Tibial nerve (tissue), 3 donors: ENCODE measurements at regions not wholly inside any gene's neighbourhood (a gene's known extent, or its start where the extent isn't known, plus 50 kb on each side); places are given as distances from the start of the nearest gene placed in this dataset.

Source experiments
- POLR2A ChIP-seq, 2 donors: fragments of 450-650 bp; IDR thresholded peaks; one replicate each; pipeline ENCODE4 v1.6.1; 2017; ENCODE audit warnings: antibody characterized with exemption in 2 of 2, mild to moderate bottlenecking in 2 of 2, moderate library complexity in 2 of 2
- TF ChIP-seq, protein P1 (sequence below), 5 experiments: fragments of 200-600 bp in 3 of 5; fragments of 450-650 bp in 2 of 5; sonication (generic) in 3 of 5; IDR thresholded peaks; one replicate each; pipeline ENCODE4 v1.5.1; 2016 to 2019; ENCODE audit warnings: antibody characterized with exemption in 5 of 5, mild to moderate bottlenecking in 3 of 5, moderate library complexity in 2 of 5

DNA sequence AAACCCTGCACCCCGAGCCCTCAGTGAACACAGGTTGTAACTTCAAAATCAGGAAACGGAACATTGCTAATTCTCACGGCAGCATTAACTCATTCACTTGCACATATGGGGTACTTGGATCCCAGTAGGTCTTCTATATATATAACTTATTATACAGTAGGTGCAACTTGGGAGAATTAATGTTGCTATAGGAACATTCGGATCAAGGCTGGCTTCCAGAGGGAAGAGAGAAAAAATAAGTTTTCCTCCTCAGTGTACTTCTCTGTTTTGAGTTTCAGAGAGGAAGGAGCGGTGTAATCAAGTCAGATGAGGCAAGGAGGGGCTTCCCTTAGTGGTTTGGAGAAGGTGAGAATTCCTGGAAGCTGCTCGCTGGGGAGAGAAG, 90.9 kb upstream of the ZNF507 start:
- TF ChIP-seq, protein P1, sequence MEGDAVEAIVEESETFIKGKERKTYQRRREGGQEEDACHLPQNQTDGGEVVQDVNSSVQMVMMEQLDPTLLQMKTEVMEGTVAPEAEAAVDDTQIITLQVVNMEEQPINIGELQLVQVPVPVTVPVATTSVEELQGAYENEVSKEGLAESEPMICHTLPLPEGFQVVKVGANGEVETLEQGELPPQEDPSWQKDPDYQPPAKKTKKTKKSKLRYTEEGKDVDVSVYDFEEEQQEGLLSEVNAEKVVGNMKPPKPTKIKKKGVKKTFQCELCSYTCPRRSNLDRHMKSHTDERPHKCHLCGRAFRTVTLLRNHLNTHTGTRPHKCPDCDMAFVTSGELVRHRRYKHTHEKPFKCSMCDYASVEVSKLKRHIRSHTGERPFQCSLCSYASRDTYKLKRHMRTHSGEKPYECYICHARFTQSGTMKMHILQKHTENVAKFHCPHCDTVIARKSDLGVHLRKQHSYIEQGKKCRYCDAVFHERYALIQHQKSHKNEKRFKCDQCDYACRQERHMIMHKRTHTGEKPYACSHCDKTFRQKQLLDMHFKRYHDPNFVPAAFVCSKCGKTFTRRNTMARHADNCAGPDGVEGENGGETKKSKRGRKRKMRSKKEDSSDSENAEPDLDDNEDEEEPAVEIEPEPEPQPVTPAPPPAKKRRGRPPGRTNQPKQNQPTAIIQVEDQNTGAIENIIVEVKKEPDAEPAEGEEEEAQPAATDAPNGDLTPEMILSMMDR (IDR thresholded peaks at IDR 0.05), result no peak
- no peak for TF ChIP-seq POLR2A (IDR thresholded peaks at IDR 0.05)
